Smooth muscle cell (in vitro differentiated cells): ENCODE measurements at regions not wholly inside any gene's neighbourhood (a gene's known extent, or its start where the extent isn't known, plus 50 kb on each side); places are given as distances from the start of the nearest gene placed in this dataset.

Experiments used
- DNase-seq: peaks from one replicate; lab custom pipeline; 2025; ENCODE audit not compliant: unreplicated experiment; lab: John Stamatoyannopoulos, UW
- H2AFZ ChIP-seq: fragments of 200-600 bp; sonication (generic); 2 replicates; pipeline ENCODE4 v1.6.0; 2016; ENCODE audit warnings: antibody characterized with exemption, low read depth, mild to moderate bottlenecking
- H3F3A ChIP-seq: fragments of 200-600 bp; sonication (generic); 2 replicates; pipeline ENCODE4 v1.6.0; 2017; ENCODE audit warnings: antibody characterized with exemption, low read depth
- H3K27ac ChIP-seq: fragments of 200-600 bp; sonication (generic); 2 replicates; pipeline ENCODE4 v1.5.1; 2016; ENCODE audit warnings: low read depth, mild to moderate bottlenecking
- H3K27me3 ChIP-seq: fragments of 200-600 bp; sonication (generic); 2 replicates; pipeline ENCODE4 v1.6.1; 2016; ENCODE audit warnings: low read depth, mild to moderate bottlenecking
- H3K36me3 ChIP-seq: fragments of 200-600 bp; sonication (generic); 2 replicates; pipeline ENCODE4 v1.5.1; 2016; ENCODE audit warnings: low read depth
- H3K4me1 ChIP-seq: fragments of 200-600 bp; sonication (generic); 2 replicates; pipeline ENCODE4 v1.5.1; 2016; ENCODE audit warnings: low read depth
- H3K4me2 ChIP-seq: fragments of 200-600 bp; sonication (generic); 2 replicates; pipeline ENCODE4 v1.6.0; 2016; ENCODE audit warnings: mild to moderate bottlenecking
- H3K4me3 ChIP-seq: fragments of 200-600 bp; sonication (generic); 2 replicates; pipeline ENCODE4 v1.5.1; 2016; ENCODE audit warnings: mild to moderate bottlenecking
- H3K79me2 ChIP-seq: fragments of 200-600 bp; sonication (generic); 2 replicates; pipeline ENCODE4 v1.6.0; 2016; ENCODE audit warnings: low read depth, mild to moderate bottlenecking
- H3K9ac ChIP-seq: fragments of 200-600 bp; sonication (generic); 2 replicates; pipeline ENCODE4 v1.6.0; 2016; ENCODE audit warnings: low read depth
- H3K9me3 ChIP-seq: fragments of 200-600 bp; sonication (generic); replicated peaks from 2 replicates; pipeline ENCODE4 v1.5.1; 2016; ENCODE audit warnings: low read depth
- H4K20me1 ChIP-seq: fragments of 200-600 bp; sonication (generic); 2 replicates; pipeline ENCODE4 v1.6.0; 2016; ENCODE audit warnings: low read depth
- WGBS: methylation state at CpG from one replicate; pipeline ENCODE4 v1.1.7; 2016; ENCODE audit warnings: low lambda C conversion rate; 5-methylcytosine and 5-hydroxymethylcytosine counted together
- TF ChIP-seq, protein P1 (sequence below): fragments of 200-600 bp; sonication (generic); IDR thresholded peaks from 2 replicates; pipeline ENCODE4 v1.5.1; 2017; ENCODE audit warnings: borderline replicate concordance, mild to moderate bottlenecking, antibody characterized with exemption; ENCODE audit not compliant: insufficient read depth, poor library complexity, severe bottlenecking

- DNase-seq, result no peak
- TF ChIP-seq, protein P1, sequence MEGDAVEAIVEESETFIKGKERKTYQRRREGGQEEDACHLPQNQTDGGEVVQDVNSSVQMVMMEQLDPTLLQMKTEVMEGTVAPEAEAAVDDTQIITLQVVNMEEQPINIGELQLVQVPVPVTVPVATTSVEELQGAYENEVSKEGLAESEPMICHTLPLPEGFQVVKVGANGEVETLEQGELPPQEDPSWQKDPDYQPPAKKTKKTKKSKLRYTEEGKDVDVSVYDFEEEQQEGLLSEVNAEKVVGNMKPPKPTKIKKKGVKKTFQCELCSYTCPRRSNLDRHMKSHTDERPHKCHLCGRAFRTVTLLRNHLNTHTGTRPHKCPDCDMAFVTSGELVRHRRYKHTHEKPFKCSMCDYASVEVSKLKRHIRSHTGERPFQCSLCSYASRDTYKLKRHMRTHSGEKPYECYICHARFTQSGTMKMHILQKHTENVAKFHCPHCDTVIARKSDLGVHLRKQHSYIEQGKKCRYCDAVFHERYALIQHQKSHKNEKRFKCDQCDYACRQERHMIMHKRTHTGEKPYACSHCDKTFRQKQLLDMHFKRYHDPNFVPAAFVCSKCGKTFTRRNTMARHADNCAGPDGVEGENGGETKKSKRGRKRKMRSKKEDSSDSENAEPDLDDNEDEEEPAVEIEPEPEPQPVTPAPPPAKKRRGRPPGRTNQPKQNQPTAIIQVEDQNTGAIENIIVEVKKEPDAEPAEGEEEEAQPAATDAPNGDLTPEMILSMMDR, result no peak
- Histone ChIP-seq H4K20me1 (no peaks in the 10 kb centered on the region), H3K36me3 (no peaks in the 10 kb centered on the region), H3K9me3 (no peaks in the 10 kb centered on the region), H3K4me2 (no peak overlapping the region), H3K27ac (no peak overlapping the region), H3K27me3 (no peaks in the 10 kb centered on the region), H3K9ac (no peak overlapping the region), H3F3A (no peaks in the 10 kb centered on the region), H3K4me1 (no peaks in the 10 kb centered on the region), H2AFZ (no peak overlapping the region), H3K79me2 (no peaks in the 10 kb centered on the region), H3K4me3 (no peak overlapping the region)
- 91% methylated on average over 2 of the region's 2 CpGs for WGBS
Observed at GRCh38 chr21:35238119-35238518, 189.0 kb upstream of the RUNX1 start.

GRCh38 chr21:35237287-35237686, 188.2 kb upstream of the RUNX1 start:
- TF ChIP-seq, protein P1, result no peak
- DNase-seq, result no peak
- H3K4me1 ChIP-seq, result no peaks in the 10 kb centered on the region
- H3K27ac ChIP-seq, result no peak overlapping the region
- no peaks in the 10 kb centered on the region for H3K27me3 ChIP-seq
- WGBS, result 87% methylated on average over 2 of the region's 2 CpGs
- H3K9ac ChIP-seq, result no peak overlapping the region
- no peaks in the 10 kb centered on the region for H3K79me2 ChIP-seq
- H4K20me1 ChIP-seq, result no peaks in the 10 kb centered on the region
- no peaks in the 10 kb centered on the region for H3K9me3 ChIP-seq
- H3K4me2 ChIP-seq, result no peak overlapping the region
- H3K4me3 ChIP-seq, result no peak overlapping the region
- no peaks in the 10 kb centered on the region for H3K36me3 ChIP-seq
- H2AFZ ChIP-seq, result no peak overlapping the region
- no peaks in the 10 kb centered on the region for H3F3A ChIP-seq

- H2AFZ ChIP-seq, result no peak overlapping the region
- no peak overlapping the region for H3K9ac ChIP-seq
- WGBS, result 94% methylated on average over 1 of the region's 1 CpG
- H3K4me3 ChIP-seq, result no peak overlapping the region
- no peaks in the 10 kb centered on the region for H3K27me3 ChIP-seq
- H3K4me2 ChIP-seq, result no peak overlapping the region
- H4K20me1 ChIP-seq, result no peaks in the 10 kb centered on the region
- no peak for DNase-seq
- no peaks in the 10 kb centered on the region for H3K4me1 ChIP-seq
- no peaks in the 10 kb centered on the region for H3F3A ChIP-seq
- TF ChIP-seq, protein P1, result no peak
- no peaks in the 10 kb centered on the region for H3K9me3 ChIP-seq
- no peaks in the 10 kb centered on the region for H3K36me3 ChIP-seq
- no peak overlapping the region for H3K27ac ChIP-seq
- no peaks in the 10 kb centered on the region for H3K79me2 ChIP-seq
Observed at GRCh38 chr21:35236090-35236489, 187.0 kb upstream of the RUNX1 start.

- Histone ChIP-seq H3K9ac (no peak overlapping the region), H3K4me2 (no peak overlapping the region)
Observed at GRCh38 chr21:35234725-35235124, 185.6 kb upstream of the RUNX1 start.

More at GRCh38 chr21:35234725-35235124, 185.6 kb upstream of the RUNX1 start:
- Histone ChIP-seq H3K27me3 (no peaks in the 10 kb centered on the region), H3F3A (no peaks in the 10 kb centered on the region), H2AFZ (no peak overlapping the region), H4K20me1 (no peaks in the 10 kb centered on the region), H3K27ac (no peak overlapping the region), H3K79me2 (no peaks in the 10 kb centered on the region), H3K4me1 (no peaks in the 10 kb centered on the region), H3K36me3 (no peaks in the 10 kb centered on the region), H3K4me3 (no peak overlapping the region), H3K9me3 (no peaks in the 10 kb centered on the region)
- TF ChIP-seq, protein P1, result no peak
- no peak for DNase-seq
- WGBS, result 70% methylated on average over 5 of the region's 5 CpGs
